ENCODE measurements at regions not wholly inside any gene's neighbourhood (a gene's known extent, or its start where the extent isn't known, plus 50 kb on each side); places are given as distances from the start of the nearest gene placed in this dataset.

GRCh38 chr12:13586361-13586760 lies 389.8 kb downstream of the EMP1 start:
- Histone ChIP-seq H3K4me3 (ENCODE audit: low read length in 2 of 2) (no peak overlapping the region), H3K36me3 (ENCODE audit: control insufficient read depth in 2 of 2, insufficient read depth in 2 of 2, low read length in 2 of 2) (no peaks in the 10 kb centered on the region), H3K4me1 (ENCODE audit: control insufficient read depth, insufficient read depth, low read length) (no peaks in the 10 kb centered on the region), H3K9ac (ENCODE audit: low read length in 2 of 2) (no peak overlapping the region), H3K27ac (ENCODE audit: low read length) (no peak overlapping the region), H3K9me3 (ENCODE audit: control insufficient read depth in 2 of 2, low read length in 2 of 2) (peaks cover 0 to 2% of the 10 kb centered on the region in 2 donors), H3K27me3 (ENCODE audit: control insufficient read depth in 1 of 2, insufficient read depth in 2 of 2, low read length in 2 of 2) (no peaks in the 10 kb centered on the region)

DNA sequence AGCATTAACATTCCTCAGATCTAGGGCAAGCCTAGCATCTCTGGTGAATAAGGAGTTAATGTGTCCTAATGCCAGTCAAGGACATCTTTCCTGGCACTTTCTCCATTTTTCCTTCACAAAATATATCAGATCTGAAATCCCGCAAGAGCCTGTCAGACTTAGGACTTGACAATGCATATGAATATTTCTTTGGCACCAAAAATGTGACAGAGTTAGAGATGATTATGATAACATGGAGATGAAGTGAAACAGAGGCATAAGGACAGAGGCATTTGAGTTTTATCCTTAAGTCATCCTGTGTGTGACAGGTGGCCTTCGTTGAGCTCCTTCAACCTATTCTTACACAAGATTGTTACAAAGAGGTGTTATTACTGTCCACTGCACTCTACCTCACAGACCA lies 388.0 kb downstream of the EMP1 start:
- Histone ChIP-seq H3K9ac (ENCODE audit: low read length in 2 of 2) (no peak overlapping the region), H3K9me3 (ENCODE audit: control insufficient read depth in 2 of 2, low read length in 2 of 2) (no peaks in the 10 kb centered on the region), H3K27me3 (ENCODE audit: control insufficient read depth in 1 of 2, insufficient read depth in 2 of 2, low read length in 2 of 2) (no peaks in the 10 kb centered on the region), H3K36me3 (ENCODE audit: control insufficient read depth in 2 of 2, insufficient read depth in 2 of 2, low read length in 2 of 2) (no peaks in the 10 kb centered on the region), H3K4me3 (ENCODE audit: low read length in 2 of 2) (no peak overlapping the region), H3K4me1 (ENCODE audit: control insufficient read depth, insufficient read depth, low read length) (no peaks in the 10 kb centered on the region), H3K27ac (ENCODE audit: low read length) (no peak overlapping the region)

DNA sequence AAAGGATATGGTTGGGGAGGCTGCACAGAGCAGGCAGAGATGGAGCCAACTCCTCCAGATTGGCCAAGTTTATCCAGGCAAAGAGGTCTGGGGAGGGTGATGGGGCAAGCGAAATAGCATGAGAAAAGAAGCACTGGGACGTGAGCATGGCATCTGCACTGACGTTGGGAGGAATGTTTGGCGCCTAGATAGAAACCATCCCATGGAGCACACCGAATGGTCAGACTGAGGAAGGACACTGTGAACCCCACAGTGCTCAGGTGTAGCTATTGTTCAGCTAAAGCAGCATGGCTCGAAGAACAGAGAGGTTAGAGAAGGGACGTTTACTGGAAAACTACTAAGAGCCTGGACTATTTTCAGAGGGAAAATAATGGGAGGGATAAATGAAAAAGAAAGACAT lies 387.1 kb downstream of the EMP1 start:
- Histone ChIP-seq H3K27me3 (ENCODE audit: control insufficient read depth in 1 of 2, insufficient read depth in 2 of 2, low read length in 2 of 2) (no peaks in the 10 kb centered on the region), H3K36me3 (ENCODE audit: control insufficient read depth in 2 of 2, insufficient read depth in 2 of 2, low read length in 2 of 2) (no peaks in the 10 kb centered on the region), H3K4me1 (ENCODE audit: control insufficient read depth, insufficient read depth, low read length) (no peaks in the 10 kb centered on the region), H3K9ac (ENCODE audit: low read length in 2 of 2) (no peak overlapping the region), H3K4me3 (ENCODE audit: low read length in 2 of 2) (no peak overlapping the region), H3K27ac (ENCODE audit: low read length) (no peak overlapping the region), H3K9me3 (ENCODE audit: control insufficient read depth in 2 of 2, low read length in 2 of 2) (no peaks in the 10 kb centered on the region)

GRCh38 chr12:13582421-13582820 lies 385.9 kb downstream of the EMP1 start:
- Histone ChIP-seq H3K27me3 (ENCODE audit: control insufficient read depth in 1 of 2, insufficient read depth in 2 of 2, low read length in 2 of 2) (no peaks in the 10 kb centered on the region), H3K4me1 (ENCODE audit: control insufficient read depth, insufficient read depth, low read length) (no peaks in the 10 kb centered on the region), H3K9ac (ENCODE audit: low read length in 2 of 2) (no peak overlapping the region), H3K36me3 (ENCODE audit: control insufficient read depth in 2 of 2, insufficient read depth in 2 of 2, low read length in 2 of 2) (no peaks in the 10 kb centered on the region), H3K27ac (ENCODE audit: low read length) (no peak overlapping the region), H3K4me3 (ENCODE audit: low read length in 2 of 2) (no peak overlapping the region), H3K9me3 (ENCODE audit: control insufficient read depth in 2 of 2, low read length in 2 of 2) (no peaks in the 10 kb centered on the region)

- Histone ChIP-seq H3K27me3 (ENCODE audit: control insufficient read depth in 1 of 2, insufficient read depth in 2 of 2, low read length in 2 of 2) (no peaks in the 10 kb centered on the region), H3K4me1 (ENCODE audit: control insufficient read depth, insufficient read depth, low read length) (no peaks in the 10 kb centered on the region), H3K9ac (ENCODE audit: low read length in 2 of 2) (no peak overlapping the region), H3K4me3 (ENCODE audit: low read length in 2 of 2) (no peak overlapping the region), H3K36me3 (ENCODE audit: control insufficient read depth in 2 of 2, insufficient read depth in 2 of 2, low read length in 2 of 2) (no peaks in the 10 kb centered on the region), H3K9me3 (ENCODE audit: control insufficient read depth in 2 of 2, low read length in 2 of 2) (no peaks in the 10 kb centered on the region), H3K27ac (ENCODE audit: low read length) (no peak overlapping the region)
Measured at GRCh38 chr12:13581031-13581430, 384.5 kb downstream of the EMP1 start.

DNA sequence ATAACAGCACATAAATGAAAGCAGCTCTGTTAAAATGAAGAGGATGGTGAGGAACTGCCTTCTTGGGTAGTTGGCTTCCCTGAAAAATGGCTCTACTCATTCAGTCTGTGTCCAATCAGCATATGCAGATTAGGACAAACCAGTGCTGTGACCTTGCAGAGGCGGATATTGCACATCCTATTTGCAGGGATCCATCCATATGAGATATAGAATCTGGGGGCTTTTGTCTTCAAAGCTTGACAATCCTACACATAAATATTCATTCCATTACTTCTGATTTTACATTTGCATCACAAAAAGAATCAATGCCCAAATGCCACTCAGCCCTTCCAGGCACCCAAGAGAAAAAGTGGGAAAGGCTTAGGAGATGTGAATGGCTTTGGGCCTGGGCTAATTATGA lies 383.7 kb downstream of the EMP1 start:
- Histone ChIP-seq H3K36me3 (ENCODE audit: control insufficient read depth in 2 of 2, insufficient read depth in 2 of 2, low read length in 2 of 2) (no peaks in the 10 kb centered on the region), H3K9me3 (ENCODE audit: control insufficient read depth in 2 of 2, low read length in 2 of 2) (no peaks in the 10 kb centered on the region), H3K27me3 (ENCODE audit: control insufficient read depth in 1 of 2, insufficient read depth in 2 of 2, low read length in 2 of 2) (no peaks in the 10 kb centered on the region), H3K27ac (ENCODE audit: low read length) (no peak overlapping the region), H3K9ac (ENCODE audit: low read length in 2 of 2) (no peak overlapping the region), H3K4me1 (ENCODE audit: control insufficient read depth, insufficient read depth, low read length) (no peaks in the 10 kb centered on the region), H3K4me3 (ENCODE audit: low read length in 2 of 2) (no peak overlapping the region)

GRCh38 chr12:13576935-13577500 lies 380.5 kb downstream of the EMP1 start:
- Histone ChIP-seq H3K36me3 (ENCODE audit: control insufficient read depth in 2 of 2, insufficient read depth in 2 of 2, low read length in 2 of 2) (no peaks in the 10 kb centered on the region), H3K9me3 (ENCODE audit: control insufficient read depth in 2 of 2, low read length in 2 of 2) (no peaks in the 10 kb centered on the region), H3K4me1 (ENCODE audit: control insufficient read depth, insufficient read depth, low read length) (no peaks in the 10 kb centered on the region), H3K4me3 (ENCODE audit: low read length in 2 of 2) (no peak overlapping the region), H3K9ac (ENCODE audit: low read length in 2 of 2) (no peak overlapping the region), H3K27ac (ENCODE audit: low read length) (no peak overlapping the region), H3K27me3 (ENCODE audit: control insufficient read depth in 1 of 2, insufficient read depth in 2 of 2, low read length in 2 of 2) (no peaks in the 10 kb centered on the region)

GRCh38 chr12:13573698-13574321 lies 377.3 kb downstream of the EMP1 start:
- Histone ChIP-seq H3K4me3 (ENCODE audit: low read length in 2 of 2) (no peak overlapping the region), H3K9ac (ENCODE audit: low read length in 2 of 2) (no peak overlapping the region), H3K4me1 (ENCODE audit: control insufficient read depth, insufficient read depth, low read length) (no peaks in the 10 kb centered on the region), H3K27me3 (ENCODE audit: control insufficient read depth in 1 of 2, insufficient read depth in 2 of 2, low read length in 2 of 2) (no peaks in the 10 kb centered on the region), H3K9me3 (ENCODE audit: control insufficient read depth in 2 of 2, low read length in 2 of 2) (no peaks in the 10 kb centered on the region), H3K27ac (ENCODE audit: low read length) (no peak overlapping the region), H3K36me3 (ENCODE audit: control insufficient read depth in 2 of 2, insufficient read depth in 2 of 2, low read length in 2 of 2) (no peaks in the 10 kb centered on the region)

GRCh38 chr12:13571035-13571434 lies 374.5 kb downstream of the EMP1 start:
- no peaks in the 10 kb centered on the region for H3K9me3 ChIP-seq (ENCODE audit: control insufficient read depth in 2 of 2, low read length in 2 of 2)

GRCh38 chr12:13570005-13570694 lies 373.6 kb downstream of the EMP1 start:
- Histone ChIP-seq H3K27ac (ENCODE audit: low read length) (no peak overlapping the region), H3K27me3 (ENCODE audit: control insufficient read depth in 1 of 2, insufficient read depth in 2 of 2, low read length in 2 of 2) (no peaks in the 10 kb centered on the region), H3K9me3 (ENCODE audit: control insufficient read depth in 2 of 2, low read length in 2 of 2) (no peaks in the 10 kb centered on the region), H3K4me3 (ENCODE audit: low read length in 2 of 2) (no peak overlapping the region), H3K9ac (ENCODE audit: low read length in 2 of 2) (no peak overlapping the region), H3K36me3 (ENCODE audit: control insufficient read depth in 2 of 2, insufficient read depth in 2 of 2, low read length in 2 of 2) (no peaks in the 10 kb centered on the region), H3K4me1 (ENCODE audit: control insufficient read depth, insufficient read depth, low read length) (no peaks in the 10 kb centered on the region)

More at GRCh38 chr12:13571035-13571434, 374.5 kb downstream of the EMP1 start:
- Histone ChIP-seq H3K4me1 (ENCODE audit: control insufficient read depth, insufficient read depth, low read length) (no peaks in the 10 kb centered on the region), H3K36me3 (ENCODE audit: control insufficient read depth in 2 of 2, insufficient read depth in 2 of 2, low read length in 2 of 2) (no peaks in the 10 kb centered on the region), H3K27ac (ENCODE audit: low read length) (no peak overlapping the region), H3K4me3 (ENCODE audit: low read length in 2 of 2) (no peak overlapping the region), H3K27me3 (ENCODE audit: control insufficient read depth in 1 of 2, insufficient read depth in 2 of 2, low read length in 2 of 2) (no peaks in the 10 kb centered on the region), H3K9ac (ENCODE audit: low read length in 2 of 2) (no peak overlapping the region)

DNA sequence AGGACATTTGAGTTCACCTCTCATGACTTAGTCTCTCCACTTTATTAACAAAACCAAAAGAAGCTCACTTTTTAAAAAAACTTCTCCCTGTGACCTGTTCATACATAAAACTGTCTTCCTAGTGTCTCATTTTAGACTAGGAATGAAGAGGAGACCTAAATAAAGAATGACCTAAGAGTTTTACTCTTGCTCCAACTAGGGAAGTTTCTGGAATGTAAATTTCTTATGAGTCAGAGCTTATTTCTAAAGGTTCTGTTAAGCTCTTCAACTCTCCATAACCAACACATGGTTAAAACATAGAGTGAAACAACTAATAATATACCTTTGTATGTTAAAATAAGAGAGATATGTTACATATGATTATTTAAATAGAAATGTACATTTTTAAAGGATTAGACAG lies 369.8 kb downstream of the EMP1 start:
- no peak overlapping the region for H3K27ac ChIP-seq (ENCODE audit: low read length)
- no peaks in the 10 kb centered on the region for H3K9me3 ChIP-seq (ENCODE audit: control insufficient read depth in 2 of 2, low read length in 2 of 2)
- H3K27me3 ChIP-seq (ENCODE audit: control insufficient read depth in 1 of 2, insufficient read depth in 2 of 2, low read length in 2 of 2): no peaks in the 10 kb centered on the region
- no peak overlapping the region for H3K9ac ChIP-seq (ENCODE audit: low read length in 2 of 2)
- no peaks in the 10 kb centered on the region for H3K36me3 ChIP-seq (ENCODE audit: control insufficient read depth in 2 of 2, insufficient read depth in 2 of 2, low read length in 2 of 2)
- no peaks in the 10 kb centered on the region for H3K4me1 ChIP-seq (ENCODE audit: control insufficient read depth, insufficient read depth, low read length)
- no peak overlapping the region for H3K4me3 ChIP-seq (ENCODE audit: low read length in 2 of 2)
